ENCODE measurements at regions not wholly inside any gene's neighbourhood (a gene's known extent, or its start where the extent isn't known, plus 50 kb on each side); places are given as distances from the start of the nearest gene placed in this dataset.

DNA sequence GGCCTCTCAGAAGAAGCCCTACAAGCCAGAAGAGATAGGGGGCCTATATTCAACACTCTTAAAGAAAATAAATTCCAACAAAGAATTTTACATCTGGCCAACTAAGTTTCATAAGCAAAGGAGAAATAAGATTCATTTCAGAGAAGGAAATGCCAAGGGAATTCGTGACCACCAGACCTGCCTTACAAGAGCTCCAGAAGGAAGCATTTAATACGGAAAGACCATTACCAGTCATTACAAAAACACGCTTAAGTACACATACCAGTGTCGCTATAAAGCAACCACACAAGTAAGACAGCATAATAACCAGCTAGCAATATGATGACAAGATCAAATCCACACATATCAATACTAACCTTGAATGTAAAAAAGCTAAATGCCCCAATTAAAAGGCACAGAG, 704.9 kb upstream of the CHRM3 start:
- H3K4me1 Mint-ChIP-seq (ENCODE audit: low read depth), result no peaks in the 10 kb centered on the region
- H3K36me3 Mint-ChIP-seq (ENCODE audit: insufficient read depth in 2 of 2), result no peaks in the 10 kb centered on the region
- no peak for DNase-seq
- no peak overlapping the region for H3K4me3 Mint-ChIP-seq
- no peak for ATAC-seq (replicated peaks in 1 of 2)
- H3K9me3 Mint-ChIP-seq, result peaks cover 5 to 15% of the 10 kb centered on the region in 2 donors
- no peaks in the 10 kb centered on the region for H3K27me3 Mint-ChIP-seq (ENCODE audit: low read depth)
- no peak overlapping the region for H3K27ac Mint-ChIP-seq

DNA sequence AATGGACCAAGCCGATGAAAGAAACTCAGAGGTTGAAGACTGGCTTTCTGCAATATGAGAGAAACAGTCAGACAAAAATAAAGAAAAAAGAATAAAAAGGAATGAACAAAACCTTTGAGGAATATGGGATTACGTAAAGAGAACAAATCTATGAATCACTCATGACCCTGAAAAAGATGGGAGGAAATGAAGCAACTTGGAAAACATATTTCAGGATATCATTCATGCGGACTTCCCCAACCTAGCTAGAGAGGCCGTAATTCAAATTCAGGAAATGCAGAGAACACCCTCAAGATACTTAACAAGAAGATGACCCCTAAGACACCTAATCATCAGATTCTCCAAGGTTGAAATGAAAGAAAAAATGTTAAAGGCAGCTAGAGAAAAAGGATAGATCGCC, 705.3 kb upstream of the CHRM3 start:
- Mint-ChIP-seq H3K27me3 (ENCODE audit: low read depth) (no peaks in the 10 kb centered on the region), H3K9me3 (peaks cover 5 to 15% of the 10 kb centered on the region in 2 donors), H3K4me1 (ENCODE audit: low read depth) (no peaks in the 10 kb centered on the region)

DNA sequence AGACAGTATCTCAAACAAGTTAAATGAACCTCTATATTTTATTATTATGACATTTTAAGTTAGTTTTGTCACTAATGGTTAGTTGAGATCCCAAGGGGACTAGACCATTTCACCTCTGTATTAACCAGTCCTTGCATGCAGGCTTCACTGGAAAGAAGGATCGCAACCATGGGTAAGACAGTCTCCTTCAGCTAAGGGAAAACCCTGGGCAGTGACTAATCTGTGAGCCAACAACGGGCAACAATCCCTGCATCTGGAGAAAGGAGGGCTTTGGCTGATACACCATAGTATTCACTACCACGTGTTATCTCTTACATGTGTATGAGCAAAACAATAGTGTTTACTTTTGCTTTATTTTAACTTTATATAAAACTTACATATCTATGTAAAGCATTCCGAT, 708.8 kb upstream of the CHRM3 start:
- Mint-ChIP-seq H3K4me1 (ENCODE audit: low read depth) (no peaks in the 10 kb centered on the region), H3K27ac (no peak overlapping the region), H3K36me3 (ENCODE audit: insufficient read depth in 2 of 2) (no peaks in the 10 kb centered on the region), H3K4me3 (no peak overlapping the region), H3K9me3 (peaks cover 1 to 12% of the 10 kb centered on the region in 2 donors), H3K27me3 (ENCODE audit: low read depth) (no peaks in the 10 kb centered on the region)
- DNase-seq (no peak), ATAC-seq (replicated peaks in 1 of 2) (no peak)

More for the DNA sequence above, 705.3 kb upstream of the CHRM3 start:
- no peaks in the 10 kb centered on the region for H3K36me3 Mint-ChIP-seq (ENCODE audit: insufficient read depth in 2 of 2)
- H3K27ac Mint-ChIP-seq, result no peak overlapping the region
- DNase-seq (no peak), ATAC-seq (replicated peaks in 1 of 2) (no peak)
- no peak overlapping the region for H3K4me3 Mint-ChIP-seq

DNA sequence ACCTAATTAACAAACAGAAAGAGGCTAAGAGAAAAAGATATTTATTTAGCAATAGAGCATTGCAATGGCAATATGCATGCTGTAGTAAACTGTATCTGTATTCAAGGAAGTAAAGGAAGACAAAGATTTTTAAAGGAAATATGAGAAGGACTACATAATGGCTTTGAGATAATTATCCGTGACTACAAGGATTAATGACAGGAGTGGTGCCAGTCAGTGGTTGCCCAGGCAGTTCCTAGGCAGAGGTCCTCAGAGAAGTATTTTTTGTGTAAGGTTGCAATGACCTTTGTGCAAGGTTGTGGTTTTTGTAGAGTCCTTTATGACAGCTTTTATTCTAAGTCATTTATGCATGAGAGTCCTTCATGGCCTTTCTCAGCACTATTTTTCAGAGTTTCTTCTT, 711.1 kb upstream of the CHRM3 start:
- no peak for DNase-seq
- Mint-ChIP-seq H3K36me3 (ENCODE audit: insufficient read depth in 2 of 2) (no peaks in the 10 kb centered on the region), H3K9me3 (peaks cover 0 to 3% of the 10 kb centered on the region in 2 donors), H3K27me3 (ENCODE audit: low read depth) (no peaks in the 10 kb centered on the region), H3K27ac (no peak overlapping the region), H3K4me3 (no peak overlapping the region), H3K4me1 (ENCODE audit: low read depth) (no peaks in the 10 kb centered on the region)
- ATAC-seq (replicated peaks in 1 of 2), result no peak

DNA sequence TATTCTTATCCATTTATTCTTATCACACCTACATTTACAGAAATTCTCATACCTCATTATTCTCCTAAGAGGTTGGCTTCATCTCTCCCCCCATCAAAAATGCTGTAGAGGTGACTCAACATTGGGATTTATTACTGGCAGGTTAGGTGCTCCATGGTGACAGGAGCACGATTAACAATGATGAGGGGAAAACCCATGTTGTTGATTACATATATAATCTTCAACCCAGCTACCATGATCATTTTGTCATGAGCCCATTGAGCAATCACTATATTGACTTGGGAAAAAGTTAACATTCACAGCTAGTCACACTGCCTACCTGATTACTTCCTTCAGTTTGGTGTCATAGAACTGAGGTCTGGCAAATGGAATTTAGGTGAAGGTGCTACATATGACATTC, 712.1 kb upstream of the CHRM3 start:
- H3K9me3 Mint-ChIP-seq, result peaks cover 0 to 3% of the 10 kb centered on the region in 2 donors
- no peak overlapping the region for H3K27ac Mint-ChIP-seq
- no peaks in the 10 kb centered on the region for H3K36me3 Mint-ChIP-seq (ENCODE audit: insufficient read depth in 2 of 2)
- H3K4me3 Mint-ChIP-seq, result no peak overlapping the region
- no peaks in the 10 kb centered on the region for H3K4me1 Mint-ChIP-seq (ENCODE audit: low read depth)
- DNase-seq, result no peak
- H3K27me3 Mint-ChIP-seq (ENCODE audit: low read depth), result no peaks in the 10 kb centered on the region
- ATAC-seq (replicated peaks in 1 of 2), result no peak

DNA sequence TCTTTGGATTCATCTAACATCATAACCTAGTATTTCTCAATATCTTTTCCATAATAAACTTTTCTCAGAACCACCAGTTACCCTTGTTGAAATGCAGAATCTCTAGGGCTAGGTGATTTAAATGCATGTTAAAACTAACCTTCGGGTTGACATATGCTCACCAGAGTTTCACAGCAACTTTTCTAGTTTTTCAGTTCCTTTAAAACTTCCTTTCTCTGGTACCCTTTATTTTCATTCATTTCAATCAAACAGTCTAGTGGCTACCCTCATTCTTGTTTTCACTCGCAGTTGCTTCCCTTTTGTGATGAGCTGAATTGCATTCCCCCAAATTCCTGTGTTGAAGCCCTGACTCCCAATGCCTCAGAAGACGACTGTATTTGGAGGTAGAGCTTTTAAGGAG, 712.8 kb upstream of the CHRM3 start:
- no peak overlapping the region for H3K27ac Mint-ChIP-seq
- H3K4me3 Mint-ChIP-seq, result no peak overlapping the region
- no peaks in the 10 kb centered on the region for H3K4me1 Mint-ChIP-seq (ENCODE audit: low read depth)
- ATAC-seq (replicated peaks in 1 of 2) (no peak), DNase-seq (no peak)
- no peaks in the 10 kb centered on the region for H3K36me3 Mint-ChIP-seq (ENCODE audit: insufficient read depth in 2 of 2)
- peaks cover 0 to 3% of the 10 kb centered on the region in 2 donors for H3K9me3 Mint-ChIP-seq
- H3K27me3 Mint-ChIP-seq (ENCODE audit: low read depth), result no peaks in the 10 kb centered on the region

DNA sequence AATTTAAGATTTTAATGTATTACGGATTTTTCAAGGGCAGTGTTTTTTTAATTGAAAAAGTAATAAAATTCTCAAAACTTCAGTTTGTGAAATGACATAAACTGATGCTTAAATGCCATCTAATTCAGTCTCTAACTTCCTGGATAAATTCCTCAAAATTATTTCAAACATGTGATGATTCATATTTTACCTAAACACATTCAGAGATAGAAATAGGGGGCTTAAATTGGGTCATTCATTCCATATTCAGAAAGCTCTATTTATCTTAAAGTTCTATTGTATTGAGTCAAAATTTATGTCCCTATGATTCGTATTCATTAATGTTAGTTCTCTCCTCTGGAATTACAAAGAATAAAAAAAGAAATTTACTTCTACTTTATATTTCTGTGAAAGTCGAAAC, 713.6 kb upstream of the CHRM3 start:
- Mint-ChIP-seq H3K36me3 (ENCODE audit: insufficient read depth in 2 of 2) (no peaks in the 10 kb centered on the region), H3K27me3 (ENCODE audit: low read depth) (no peaks in the 10 kb centered on the region), H3K9me3 (peaks cover 1 to 3% of the 10 kb centered on the region in 2 donors), H3K4me1 (ENCODE audit: low read depth) (no peaks in the 10 kb centered on the region), H3K4me3 (no peak overlapping the region), H3K27ac (no peak overlapping the region)
- ATAC-seq (replicated peaks in 1 of 2) (no peak), DNase-seq (no peak)

DNA sequence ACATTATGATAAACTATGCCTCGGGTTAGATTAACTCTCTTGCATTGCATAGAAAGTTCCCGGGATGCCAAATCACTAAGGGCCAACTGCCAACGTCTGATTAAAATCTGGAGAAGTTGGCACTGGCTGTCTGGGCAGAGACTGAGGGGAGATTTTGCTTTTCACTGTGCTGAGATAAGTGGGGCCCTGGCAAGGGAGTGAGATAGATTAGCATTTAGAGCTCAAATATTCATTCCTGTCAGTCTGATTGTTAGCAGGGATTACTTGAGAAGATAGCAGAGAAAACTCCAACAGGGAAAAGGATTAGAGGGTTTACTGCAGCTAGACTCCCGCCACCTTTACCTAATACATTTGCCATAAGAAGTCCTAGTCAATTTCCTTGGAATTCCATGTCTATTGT, 714.1 kb upstream of the CHRM3 start:
- no peaks in the 10 kb centered on the region for H3K36me3 Mint-ChIP-seq (ENCODE audit: insufficient read depth in 2 of 2)
- H3K9me3 Mint-ChIP-seq, result peaks cover 1 to 3% of the 10 kb centered on the region in 2 donors
- H3K27me3 Mint-ChIP-seq (ENCODE audit: low read depth), result no peaks in the 10 kb centered on the region
- DNase-seq (no peak), ATAC-seq (replicated peaks in 1 of 2) (no peak)
- no peaks in the 10 kb centered on the region for H3K4me1 Mint-ChIP-seq (ENCODE audit: low read depth)
- H3K27ac Mint-ChIP-seq, result no peak overlapping the region
- no peak overlapping the region for H3K4me3 Mint-ChIP-seq

DNA sequence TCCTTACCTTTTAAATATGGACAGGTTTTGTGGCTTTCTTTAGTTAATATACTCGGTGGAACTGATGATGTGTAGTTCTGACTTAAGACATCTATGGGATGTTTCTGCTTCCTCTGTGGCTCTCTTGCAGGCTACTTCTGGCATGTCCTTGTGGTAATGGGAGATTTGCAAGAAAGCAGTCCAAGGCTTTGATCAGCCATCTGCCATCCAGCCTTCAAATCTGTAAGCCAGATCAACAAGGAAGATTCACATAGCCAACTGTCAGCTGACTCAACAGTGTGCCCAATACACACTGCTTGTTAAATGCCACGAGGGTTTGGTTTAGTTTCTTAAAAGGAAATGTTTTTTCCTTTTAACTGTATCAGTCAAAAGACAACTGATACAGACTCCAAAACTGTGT, 722.2 kb upstream of the CHRM3 start:
- DNase-seq (no peak), ATAC-seq (replicated peaks in 1 of 2) (no peak)
- Mint-ChIP-seq H3K36me3 (ENCODE audit: insufficient read depth in 2 of 2) (no peaks in the 10 kb centered on the region), H3K4me1 (ENCODE audit: low read depth) (no peaks in the 10 kb centered on the region), H3K4me3 (no peak overlapping the region), H3K9me3 (peaks cover 0 to 5% of the 10 kb centered on the region in 2 donors), H3K27me3 (ENCODE audit: low read depth) (no peaks in the 10 kb centered on the region), H3K27ac (no peak overlapping the region)

DNA sequence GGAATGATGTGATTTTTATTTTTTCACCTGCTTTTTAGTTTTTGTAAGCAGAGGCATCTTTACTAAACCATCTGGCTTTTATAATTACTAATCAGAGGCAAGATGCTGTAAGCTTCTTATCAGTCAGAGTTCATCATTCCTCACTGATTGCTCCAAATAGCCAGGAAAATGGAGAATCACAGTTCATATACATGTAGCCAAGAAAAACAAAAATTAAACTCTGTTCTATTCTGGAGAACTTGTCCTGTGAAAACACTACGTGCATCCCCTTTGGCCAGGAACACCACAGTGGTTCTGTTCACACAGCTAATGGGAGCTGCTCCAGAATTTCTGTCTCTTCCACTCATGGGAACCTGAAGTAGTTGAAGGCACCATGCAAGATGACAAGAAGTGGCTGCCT, 725.5 kb upstream of the CHRM3 start:
- H3K4me3 Mint-ChIP-seq, result no peak overlapping the region
- DNase-seq, result no peak
- H3K9me3 Mint-ChIP-seq, result peaks cover 0 to 2% of the 10 kb centered on the region in 2 donors
- H3K27me3 Mint-ChIP-seq (ENCODE audit: low read depth), result no peaks in the 10 kb centered on the region
- ATAC-seq (replicated peaks in 1 of 2), result no peak
- H3K36me3 Mint-ChIP-seq (ENCODE audit: insufficient read depth in 2 of 2), result no peaks in the 10 kb centered on the region
- no peaks in the 10 kb centered on the region for H3K4me1 Mint-ChIP-seq (ENCODE audit: low read depth)
- H3K27ac Mint-ChIP-seq, result no peak overlapping the region

DNA sequence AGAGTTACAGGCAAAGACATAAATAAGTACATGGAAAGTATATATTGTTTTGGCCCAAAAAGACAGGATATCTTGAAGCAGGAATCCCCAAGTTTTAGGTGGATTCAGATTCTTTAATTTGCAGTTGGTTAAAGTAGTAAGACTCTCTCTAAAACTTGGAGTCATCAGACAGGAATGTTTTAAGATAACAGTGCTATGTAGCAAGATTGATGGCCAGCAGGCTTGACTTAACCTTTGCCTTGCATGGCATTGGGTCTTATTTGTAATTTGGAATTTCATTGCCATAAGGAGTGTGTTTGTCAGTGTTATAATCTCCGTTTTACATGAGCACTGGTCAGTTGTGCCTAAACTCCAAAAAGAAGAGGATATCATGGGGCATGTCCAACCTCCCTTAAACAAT, 727.6 kb upstream of the CHRM3 start:
- Mint-ChIP-seq H3K4me3 (no peak overlapping the region), H3K9me3 (peaks cover 0 to 2% of the 10 kb centered on the region in 2 donors), H3K27me3 (ENCODE audit: low read depth) (no peaks in the 10 kb centered on the region), H3K4me1 (ENCODE audit: low read depth) (no peaks in the 10 kb centered on the region), H3K27ac (no peak overlapping the region), H3K36me3 (ENCODE audit: insufficient read depth in 2 of 2) (no peaks in the 10 kb centered on the region)
- no peak for ATAC-seq (replicated peaks in 1 of 2)
- DNase-seq, result no peak

DNA sequence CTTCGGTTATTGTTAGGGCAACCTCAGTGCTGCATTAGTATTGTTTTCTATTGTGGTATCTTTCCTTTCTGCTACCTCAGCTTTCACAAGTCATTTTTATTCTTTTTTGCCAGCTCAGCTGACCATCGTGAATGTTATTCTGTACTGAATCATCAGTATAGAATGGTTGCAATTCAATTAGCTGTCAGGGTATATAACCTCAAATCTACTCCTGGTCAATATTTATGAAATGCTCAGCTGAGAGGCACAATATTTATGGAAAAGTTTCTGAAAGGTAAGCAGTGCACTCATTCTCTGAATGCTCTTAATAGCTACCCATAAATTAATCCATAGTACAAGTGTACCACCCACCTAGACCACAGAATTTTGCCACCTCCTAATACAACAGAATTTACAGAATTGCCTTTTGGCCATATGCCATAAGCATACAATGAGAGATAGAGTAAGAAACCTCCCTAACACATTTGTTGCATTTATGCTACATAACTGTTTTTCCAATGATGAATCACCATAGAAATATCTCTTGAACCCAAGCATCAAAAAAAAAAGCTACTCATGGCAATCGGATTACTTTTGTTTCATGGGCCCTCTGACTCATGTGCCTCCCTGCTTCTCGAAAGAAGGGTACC, 732.6 kb upstream of the CHRM3 start:
- Mint-ChIP-seq H3K27ac (no peak overlapping the region), H3K27me3 (ENCODE audit: low read depth) (no peaks in the 10 kb centered on the region), H3K4me1 (ENCODE audit: low read depth) (no peaks in the 10 kb centered on the region), H3K9me3 (peaks cover 0 to 2% of the 10 kb centered on the region in 2 donors), H3K36me3 (ENCODE audit: insufficient read depth in 2 of 2) (no peaks in the 10 kb centered on the region), H3K4me3 (no peak overlapping the region)
- DNase-seq (no peak), ATAC-seq (replicated peaks in 1 of 2) (no peak)

DNA sequence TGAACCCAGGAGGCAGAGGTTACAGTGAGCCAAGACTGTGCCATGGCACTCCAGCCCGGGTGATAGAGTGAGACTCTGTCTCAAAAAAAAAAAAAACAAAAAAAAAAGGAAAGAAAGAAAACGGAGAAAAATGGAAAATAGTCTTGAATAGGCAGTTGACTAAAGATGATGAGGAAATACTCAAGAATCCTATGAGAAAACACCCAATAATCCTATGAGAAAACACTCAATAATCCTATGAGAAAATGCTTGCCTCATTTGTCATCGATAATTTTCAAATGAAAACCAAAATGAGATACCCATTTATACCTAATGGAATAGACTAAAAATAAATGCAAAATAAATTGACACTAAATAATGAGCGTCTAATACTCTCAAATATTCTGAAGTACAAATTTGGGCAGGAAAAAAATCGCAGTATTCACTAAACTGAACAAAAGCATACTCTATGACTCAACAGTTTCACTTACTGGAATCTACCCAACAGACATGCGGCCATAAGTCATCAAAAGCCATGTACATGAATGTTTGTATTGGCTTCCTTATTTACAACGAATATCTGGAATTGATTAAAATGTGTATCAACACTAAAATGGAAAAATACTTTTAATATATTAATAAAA, 733.9 kb upstream of the CHRM3 start:
- H3K9me3 Mint-ChIP-seq, result peaks cover 1 to 2% of the 10 kb centered on the region in 2 donors
- DNase-seq (no peak), ATAC-seq (replicated peaks in 1 of 2) (no peak)
- no peak overlapping the region for H3K27ac Mint-ChIP-seq
- H3K4me1 Mint-ChIP-seq (ENCODE audit: low read depth), result no peaks in the 10 kb centered on the region
- no peaks in the 10 kb centered on the region for H3K27me3 Mint-ChIP-seq (ENCODE audit: low read depth)
- no peaks in the 10 kb centered on the region for H3K36me3 Mint-ChIP-seq (ENCODE audit: insufficient read depth in 2 of 2)
- H3K4me3 Mint-ChIP-seq, result no peak overlapping the region

DNA sequence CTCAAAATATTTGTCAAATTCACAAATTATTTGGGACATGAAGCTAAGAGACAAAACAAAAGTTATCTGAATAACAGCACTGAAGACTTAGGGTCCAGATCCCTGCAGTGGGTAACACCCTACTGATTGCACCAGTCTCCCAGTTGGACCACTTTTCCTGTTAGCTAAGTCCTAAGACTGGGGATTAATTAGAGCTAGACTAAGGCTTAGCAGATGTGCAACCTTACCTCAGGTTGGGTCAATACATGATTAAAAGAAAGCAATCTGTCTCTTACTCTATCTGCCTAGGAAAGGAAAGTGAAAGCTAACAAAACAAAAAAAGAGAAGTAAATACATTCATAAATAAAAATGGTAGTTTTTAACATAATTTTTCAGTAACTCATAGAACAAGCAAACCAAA, 737.2 kb upstream of the CHRM3 start:
- DNase-seq, result no peak
- H3K27ac Mint-ChIP-seq, result no peak overlapping the region
- no peaks in the 10 kb centered on the region for H3K4me1 Mint-ChIP-seq (ENCODE audit: low read depth)
- H3K36me3 Mint-ChIP-seq (ENCODE audit: insufficient read depth in 2 of 2), result no peaks in the 10 kb centered on the region
- H3K27me3 Mint-ChIP-seq (ENCODE audit: low read depth), result no peaks in the 10 kb centered on the region
- H3K9me3 Mint-ChIP-seq, result peaks cover 1 to 2% of the 10 kb centered on the region in 2 donors
- no peak overlapping the region for H3K4me3 Mint-ChIP-seq
- ATAC-seq (replicated peaks in 1 of 2), result no peak

Data from activated T-cell treated with anti-CD3 and anti-CD28 coated beads, Interleukin-2, amount 50 U/mL, for 72 hours (primary cell).